ENCODE measurements at regions not wholly inside any gene's neighbourhood (a gene's known extent, or its start where the extent isn't known, plus 50 kb on each side); places are given as distances from the start of the nearest gene placed in this dataset.
"Not testable (repeated sequence)": the region's sequence is repeated elsewhere in the genome, so short reads cannot be mapped to it uniquely, and the experiment has no call there.

GRCh38 chr2:204145791-204146190, 209.2 kb downstream of the ICOS start:
- no peak for DNase-seq

GRCh38 chr2:204147040-204147439, 210.5 kb downstream of the ICOS start:
- not testable (repeated sequence) for DNase-seq

GRCh38 chr2:204150721-204151120, 214.2 kb downstream of the ICOS start:
- no peak for DNase-seq

- no peak for DNase-seq
These were observed 216.1 kb downstream of the ICOS start for GRCh38 chr2:204152616-204153015.

DNA sequence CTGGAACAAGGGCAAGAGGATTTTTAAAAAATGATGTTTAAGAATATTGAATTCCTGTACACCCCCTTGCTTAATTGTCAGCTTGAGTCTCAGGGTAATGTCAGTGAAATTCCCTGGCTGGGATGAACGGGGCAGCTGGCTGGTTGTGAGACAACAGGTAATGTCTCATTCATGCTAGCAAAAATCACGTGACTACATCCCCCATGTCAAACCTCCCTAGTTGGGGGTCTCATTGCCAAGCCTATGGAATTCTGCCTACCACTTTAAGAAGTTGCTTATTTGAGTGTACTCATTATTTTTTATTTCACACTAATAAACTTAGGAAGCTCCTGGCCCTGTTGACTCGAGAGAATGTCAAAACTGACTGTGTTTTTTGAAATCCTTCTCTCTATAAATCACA, 218.3 kb downstream of the ICOS start:
- no peak for DNase-seq

DNA sequence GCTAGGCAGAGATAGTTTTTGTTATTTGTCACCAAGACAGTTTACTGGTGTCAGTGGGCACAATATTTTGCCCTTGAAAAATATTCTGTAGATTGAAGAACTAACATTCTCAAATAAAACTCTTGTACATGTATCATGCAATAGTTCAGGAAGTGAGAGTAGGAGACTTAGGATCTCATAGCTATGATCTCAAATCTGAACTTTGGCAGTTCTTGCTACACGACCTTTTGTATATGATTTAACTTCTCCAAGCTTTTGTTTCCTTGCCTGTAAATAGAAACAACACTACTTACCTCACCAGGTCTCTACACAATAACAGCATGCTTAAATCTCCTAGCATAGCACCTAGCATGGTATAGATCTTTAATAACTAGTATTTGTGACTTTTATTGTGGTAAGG, 219.9 kb downstream of the ICOS start:
- DNase-seq, result no peak

DNA sequence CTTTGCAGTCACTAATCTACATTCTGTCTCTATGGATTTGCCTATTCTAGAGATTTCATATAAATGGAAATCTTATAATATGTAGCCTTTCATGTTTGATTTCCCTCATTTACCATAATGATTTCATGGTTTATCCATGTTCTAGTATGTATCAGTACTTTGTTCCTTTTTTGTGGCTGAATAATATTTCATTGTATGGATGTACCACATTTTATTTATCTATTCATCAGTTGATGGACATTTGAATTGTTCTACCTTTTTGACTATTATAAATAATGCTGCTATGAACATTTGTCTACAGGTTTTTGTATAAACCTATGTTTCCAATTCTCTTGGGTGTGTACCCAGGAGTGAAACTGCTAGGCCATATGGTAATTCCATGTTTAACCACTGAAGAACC, 221.1 kb downstream of the ICOS start:
- DNase-seq, result no peak

- no peak for DNase-seq
These were observed 223.0 kb downstream of the ICOS start for GRCh38 chr2:204159526-204159925.

DNA sequence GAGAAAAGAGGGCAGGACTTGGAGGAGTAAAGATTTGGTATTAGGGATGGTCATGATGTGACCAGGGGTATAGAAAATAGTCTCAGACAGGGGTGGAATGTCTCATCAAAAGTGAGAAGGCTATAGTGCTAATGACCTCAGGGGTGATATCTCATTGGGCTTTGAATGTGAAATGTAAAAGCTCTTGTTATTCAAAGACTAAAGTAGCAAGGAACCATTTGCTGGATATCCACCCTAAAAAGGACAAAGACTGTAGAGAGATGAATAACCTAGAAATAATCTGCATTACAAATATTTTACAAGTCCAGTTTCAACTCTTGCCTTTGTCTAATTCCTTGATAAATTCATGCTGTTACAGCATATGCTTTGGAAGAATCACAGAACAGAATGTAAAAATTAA, 224.4 kb downstream of the ICOS start:
- no peak for DNase-seq

DNA sequence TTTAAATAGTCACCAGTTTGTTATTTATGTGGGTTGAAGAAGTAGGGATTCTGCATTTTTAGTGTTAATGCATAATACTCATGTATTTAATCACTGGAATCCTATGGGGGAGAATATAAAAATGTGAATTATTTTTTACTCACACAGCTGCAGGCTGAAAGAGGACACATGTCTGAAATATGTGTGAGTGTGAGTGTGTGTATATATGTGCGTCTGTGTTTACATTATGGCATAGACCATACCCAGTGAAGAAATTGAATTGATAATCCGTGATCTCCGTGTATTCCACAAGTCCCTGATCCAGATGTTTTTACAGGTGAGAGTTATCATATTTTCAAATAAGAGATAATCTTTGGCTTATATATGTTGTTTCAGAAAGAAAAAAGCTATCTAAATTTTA, 225.3 kb downstream of the ICOS start:
- no peak for DNase-seq

DNA sequence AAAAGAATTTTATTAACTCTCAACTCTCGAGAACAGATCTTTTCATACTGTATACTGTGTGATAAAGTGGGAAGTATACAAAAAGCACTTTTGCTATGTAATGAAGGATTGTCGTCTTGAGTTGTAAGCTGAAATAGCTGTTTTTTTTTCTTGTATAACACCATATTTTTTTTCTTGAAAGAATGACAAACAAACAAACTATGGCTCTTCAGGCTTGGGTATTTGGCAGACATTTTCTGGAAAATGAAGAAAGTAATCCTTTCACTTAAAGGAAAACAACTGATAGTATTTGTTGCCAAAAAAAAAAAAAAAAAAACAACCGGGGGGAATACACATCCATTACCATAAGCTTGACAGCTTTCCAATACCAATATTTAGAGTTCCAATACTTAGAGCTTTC, 230.4 kb downstream of the ICOS start:
- no peak for DNase-seq

DNA sequence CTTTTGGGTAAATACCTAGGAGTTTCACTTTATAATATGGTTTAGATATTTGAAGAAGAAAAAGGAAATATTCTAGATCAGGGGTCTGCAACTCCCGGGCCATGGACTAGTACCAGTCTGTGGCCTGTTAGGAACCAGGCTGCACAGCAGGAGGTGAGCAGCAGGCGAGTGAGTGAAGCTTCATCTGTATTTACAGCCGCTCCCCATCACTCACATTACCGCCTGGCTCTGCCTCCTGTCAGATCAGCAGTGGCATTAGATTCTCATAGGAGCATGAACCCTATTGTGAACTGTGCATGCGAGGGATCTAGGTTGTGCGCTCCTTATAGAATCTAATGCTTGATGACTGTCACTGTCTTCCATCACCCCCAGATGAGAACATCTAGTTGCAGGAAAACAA, 231.1 kb downstream of the ICOS start:
- not testable (repeated sequence) for DNase-seq

- DNase-seq, result no peak
These were observed 233.8 kb downstream of the ICOS start for GRCh38 chr2:204170411-204170810.

DNA sequence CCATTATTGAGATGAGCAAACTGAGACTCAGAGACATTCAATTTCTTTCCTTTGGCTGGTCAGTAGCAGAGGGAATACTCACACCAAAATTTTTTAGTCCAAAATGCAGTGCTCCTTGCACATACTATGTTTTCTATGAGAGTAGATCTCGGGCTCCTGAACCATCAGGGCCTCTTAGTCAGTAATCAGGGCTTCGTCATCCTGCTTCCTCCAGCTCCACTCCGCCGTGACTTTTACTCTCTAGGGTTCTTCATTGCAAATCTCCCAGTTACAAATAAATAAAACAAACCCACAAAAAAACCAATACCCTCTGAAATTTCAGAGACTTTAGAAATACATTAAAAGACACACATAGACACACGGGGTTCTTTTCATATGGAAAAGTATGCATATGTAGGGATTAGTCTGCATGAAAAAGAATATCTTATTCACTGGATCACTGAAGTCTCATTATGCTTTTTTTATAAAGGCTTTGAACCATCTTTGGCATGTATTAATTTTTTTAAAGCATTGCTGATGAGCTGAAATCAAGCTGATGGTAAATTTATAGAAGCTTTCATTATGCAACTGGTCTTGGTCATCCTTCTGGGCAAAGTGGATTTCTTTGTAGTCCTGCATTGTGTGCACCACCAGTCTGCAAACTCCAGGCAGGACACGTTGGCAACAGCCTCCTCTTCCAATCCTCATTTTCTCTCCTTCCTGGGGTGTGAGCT, 235.0 kb downstream of the ICOS start:
- DNase-seq, result no peak

GRCh38 chr2:204172145-204172600, 235.6 kb downstream of the ICOS start:
- DNase-seq, result no peak

GRCh38 chr2:204174034-204174433, 237.5 kb downstream of the ICOS start:
- DNase-seq, result no peak

DNA sequence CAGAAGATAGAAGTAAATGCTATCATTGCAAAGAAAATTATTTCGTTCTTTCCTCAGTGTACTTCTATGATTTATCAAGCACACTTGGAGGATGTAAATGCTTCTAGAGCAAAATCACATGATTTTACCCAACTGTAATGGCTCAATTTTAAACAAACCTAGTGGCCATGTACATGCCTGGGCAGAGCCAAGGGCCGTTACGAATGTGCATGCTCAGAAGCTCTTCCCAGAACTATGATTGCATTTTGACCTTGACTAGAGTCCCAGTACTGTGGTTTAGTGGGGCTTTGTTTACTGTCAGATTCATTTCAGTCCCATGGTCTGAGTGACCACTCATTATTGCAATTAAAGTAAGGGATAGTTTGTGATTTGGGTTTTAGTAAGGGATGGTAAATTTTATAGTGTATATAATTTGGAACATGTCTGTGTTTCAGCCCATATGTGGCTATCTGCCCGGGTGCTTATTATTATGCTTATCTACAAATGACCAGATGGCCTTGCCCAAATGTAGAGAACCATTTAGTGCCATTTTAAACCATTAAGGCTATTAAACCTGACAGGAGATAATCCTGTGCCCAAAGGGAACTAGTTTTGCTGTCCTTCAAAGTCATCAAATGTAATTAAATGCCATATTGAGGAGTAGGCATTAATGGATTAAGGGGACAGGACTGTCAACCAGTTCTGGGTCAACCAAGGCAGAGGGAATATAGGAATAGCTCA, 239.1 kb downstream of the ICOS start:
- no peak for DNase-seq

GRCh38 chr2:204176306-204176705, 239.7 kb downstream of the ICOS start:
- no peak for DNase-seq

GRCh38 chr2:204177251-204177976, 240.9 kb downstream of the ICOS start:
- no peak for DNase-seq

GRCh38 chr2:204177977-204178522, 241.5 kb downstream of the ICOS start:
- DNase-seq, result peak; percentile 7

- peak; percentile 7 for DNase-seq
These were observed 244.1 kb downstream of the ICOS start for GRCh38 chr2:204180649-204181048.

GRCh38 chr2:204183608-204184007, 247.0 kb downstream of the ICOS start:
- no peak for DNase-seq

- DNase-seq, result no peak
These were observed 247.7 kb downstream of the ICOS start for GRCh38 chr2:204184226-204184625.

Data from NCI-H1436 (cell line).